Transverse colon (tissue), 4 donors: ENCODE measurements at regions not wholly inside any gene's neighbourhood (a gene's known extent, or its start where the extent isn't known, plus 50 kb on each side); places are given as distances from the start of the nearest gene placed in this dataset.

Experiments
- CTCF ChIP-seq, 5 experiments: fragments of 200-600 bp in 3 of 5; fragments of 450-650 bp in 2 of 5; sonication (generic) in 3 of 5; IDR thresholded peaks; 1 replicate in 2 of 5; 2 replicates in 3 of 5; pipeline ENCODE4 v1.5.1; 2016 to 2017; ENCODE audit warnings: antibody characterized with exemption in 5 of 5, inconsistent platforms in 3 of 5, mild to moderate bottlenecking in 2 of 5, moderate library complexity in 1 of 5
- EP300 ChIP-seq: sonication (generic); formaldehyde crosslinking; IDR thresholded peaks from one replicate; pipeline ENCODE4 v1.6.1; 2017; ENCODE audit warnings: antibody characterized with exemption, low read depth
- POLR2A ChIP-seq: fragments of 450-650 bp; IDR thresholded peaks from one replicate; pipeline ENCODE4 v1.6.1; 2016; ENCODE audit warnings: antibody characterized with exemption, mild to moderate bottlenecking, moderate library complexity
- POLR2AphosphoS5 ChIP-seq, 3 donors: sonication (generic); formaldehyde crosslinking; IDR thresholded peaks; one replicate each; pipeline ENCODE4 v1.6.1; 2016; ENCODE audit warnings: antibody characterized with exemption in 3 of 3

DNA sequence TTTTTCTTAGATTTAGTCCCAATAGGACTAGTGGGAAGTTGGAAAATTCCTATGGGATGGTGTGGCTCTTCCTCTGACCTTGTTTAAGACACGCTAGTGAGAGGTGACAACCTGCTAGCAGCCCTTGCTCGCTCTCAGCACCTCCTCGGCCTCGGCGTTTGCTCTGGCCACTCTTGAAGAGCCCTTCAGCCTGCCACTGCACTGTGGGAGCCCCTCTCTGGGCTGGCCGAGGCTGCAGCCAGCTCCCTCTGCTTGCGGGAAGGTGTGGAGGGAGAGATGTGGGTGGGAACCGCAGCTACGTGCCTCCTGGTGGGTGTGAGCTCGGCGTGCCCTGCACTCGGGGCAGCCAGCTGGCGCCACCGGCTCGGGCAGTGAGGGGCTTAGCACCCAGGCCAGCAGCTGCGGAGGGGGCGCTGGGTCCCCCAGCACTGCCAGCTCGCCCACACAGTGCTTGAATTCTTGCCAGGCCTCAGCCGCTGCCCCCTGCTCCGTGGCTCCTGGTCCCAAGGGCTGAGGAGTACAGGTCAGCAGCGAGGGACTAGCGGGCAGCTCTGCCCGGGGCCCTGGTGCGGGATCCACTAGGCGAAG, 254.5 kb upstream of the ANKRD55 start:
- TF ChIP-seq CTCF (IDR thresholded peaks at IDR 0.05) (no peak), POLR2A (no peak), EP300 (no peak), POLR2AphosphoS5 (IDR thresholded peaks at IDR 0.05) (no peak)
